OCI-LY7 (cell line): ENCODE measurements at regions not wholly inside any gene's neighbourhood (a gene's known extent, or its start where the extent isn't known, plus 50 kb on each side); places are given as distances from the start of the nearest gene placed in this dataset.

ENCODE experiments used
- EZH2phosphoT487 ChIP-seq: fragments of 200-600 bp; sonication (generic); IDR thresholded peaks from 2 replicates; pipeline ENCODE4 v1.6.1; 2018; ENCODE audit warnings: low read depth, borderline replicate concordance, mild to moderate bottlenecking, mixed run types, antibody characterized with exemption, low read length, moderate library complexity, mixed read lengths
- TF ChIP-seq, protein P1 (sequence below): fragments of 200-600 bp; sonication (generic); conservative IDR thresholded peaks from 2 replicates; pipeline ENCODE4 v1.5.1; 2014; ENCODE audit warnings: mild to moderate bottlenecking, antibody characterized with exemption, low read length, moderate library complexity, mixed read lengths

DNA sequence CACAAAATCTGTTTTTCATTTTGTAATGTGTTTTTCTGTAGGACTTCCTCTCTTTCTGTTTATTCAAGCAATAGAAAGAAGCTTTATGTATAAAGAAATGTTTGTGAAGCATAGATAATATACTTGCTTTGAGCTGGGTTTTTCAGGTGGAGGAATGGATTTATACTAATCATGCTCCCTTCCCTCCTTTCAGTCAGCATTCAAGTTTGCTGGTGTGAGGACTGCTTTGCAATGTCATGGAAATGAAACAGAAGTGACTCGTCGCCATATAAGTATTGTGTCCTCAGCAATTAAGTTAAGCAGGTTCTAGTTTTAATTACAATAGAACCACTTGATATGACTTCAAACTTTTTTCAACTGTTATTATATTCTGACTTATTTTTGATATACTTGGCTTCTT lies 1447.1 kb downstream of the PCDH19 start:
- TF ChIP-seq, protein P1, sequence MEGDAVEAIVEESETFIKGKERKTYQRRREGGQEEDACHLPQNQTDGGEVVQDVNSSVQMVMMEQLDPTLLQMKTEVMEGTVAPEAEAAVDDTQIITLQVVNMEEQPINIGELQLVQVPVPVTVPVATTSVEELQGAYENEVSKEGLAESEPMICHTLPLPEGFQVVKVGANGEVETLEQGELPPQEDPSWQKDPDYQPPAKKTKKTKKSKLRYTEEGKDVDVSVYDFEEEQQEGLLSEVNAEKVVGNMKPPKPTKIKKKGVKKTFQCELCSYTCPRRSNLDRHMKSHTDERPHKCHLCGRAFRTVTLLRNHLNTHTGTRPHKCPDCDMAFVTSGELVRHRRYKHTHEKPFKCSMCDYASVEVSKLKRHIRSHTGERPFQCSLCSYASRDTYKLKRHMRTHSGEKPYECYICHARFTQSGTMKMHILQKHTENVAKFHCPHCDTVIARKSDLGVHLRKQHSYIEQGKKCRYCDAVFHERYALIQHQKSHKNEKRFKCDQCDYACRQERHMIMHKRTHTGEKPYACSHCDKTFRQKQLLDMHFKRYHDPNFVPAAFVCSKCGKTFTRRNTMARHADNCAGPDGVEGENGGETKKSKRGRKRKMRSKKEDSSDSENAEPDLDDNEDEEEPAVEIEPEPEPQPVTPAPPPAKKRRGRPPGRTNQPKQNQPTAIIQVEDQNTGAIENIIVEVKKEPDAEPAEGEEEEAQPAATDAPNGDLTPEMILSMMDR: no peak
- TF ChIP-seq EZH2phosphoT487: no peak
